Keratinocyte (primary cell): ENCODE measurements at regions not wholly inside any gene's neighbourhood (a gene's known extent, or its start where the extent isn't known, plus 50 kb on each side); places are given as distances from the start of the nearest gene placed in this dataset.

Experiments
- DNase-seq: peaks from one replicate; pipeline ENCODE4 v3.0.0-alpha.2; 2011; ENCODE audit warnings: low read depth, missing footprints, low spot score
- FAIRE-seq: peaks from 2 replicates; lab custom pipeline; 2011; peaks lifted over from hg19 to GRCh38; lab: Jason Lieb, UNC
- H2AFZ ChIP-seq: 2 replicates; pipeline ENCODE4 v1.6.0; 2012; ENCODE audit warnings: low read length, control low read depth, inconsistent platforms; ENCODE audit not compliant: control insufficient read depth
- H3K27ac ChIP-seq: 2 replicates; pipeline ENCODE4 v1.5.1; 2011; ENCODE audit warnings: low read length; ENCODE audit not compliant: control insufficient read depth, insufficient read depth
- H3K27me3 ChIP-seq: 3 replicates; pipeline ENCODE4 v1.6.0; 2011; ENCODE audit warnings: low read length; ENCODE audit not compliant: control insufficient read depth, insufficient read depth; ENCODE audit errors: extremely low read depth
- H3K36me3 ChIP-seq, 2 experiments: 2 replicates in 1 of 2; 3 replicates in 1 of 2; pipeline ENCODE4 v1.5.1; 2011; ENCODE audit warnings: low read length in 2 of 2, mild to moderate bottlenecking in 1 of 2; ENCODE audit not compliant: control insufficient read depth in 2 of 2, insufficient read depth in 2 of 2; ENCODE audit errors: extremely low read depth in 1 of 2
- H3K4me1 ChIP-seq: 3 replicates; pipeline ENCODE4 v1.5.1; 2011; ENCODE audit warnings: low read length; ENCODE audit not compliant: control insufficient read depth, insufficient read depth; ENCODE audit errors: extremely low read depth
- H3K4me2 ChIP-seq: 3 replicates; pipeline ENCODE4 v1.6.0; 2011; ENCODE audit warnings: low read depth, low read length; ENCODE audit not compliant: control insufficient read depth, insufficient read depth; ENCODE audit errors: extremely low read depth
- H3K4me3 ChIP-seq, 3 experiments: fragments of 200-600 bp in 1 of 3; sonication (generic) in 1 of 3; 2 replicates in 2 of 3; 3 replicates in 1 of 3; pipeline ENCODE4 v1.5.1; 2011 to 2016; ENCODE audit warnings: low read length in 3 of 3, mild to moderate bottlenecking in 3 of 3, control low read depth in 2 of 3, inconsistent platforms in 1 of 3, low read depth in 1 of 3, mixed read lengths in 1 of 3, mixed run types in 1 of 3, moderate library complexity in 1 of 3; ENCODE audit not compliant: control insufficient read depth in 2 of 3, insufficient read depth in 2 of 3; ENCODE audit errors: extremely low read depth in 1 of 3
- H3K79me2 ChIP-seq: 2 replicates; pipeline ENCODE4 v1.6.0; 2012; ENCODE audit warnings: low read length; ENCODE audit not compliant: control insufficient read depth, insufficient read depth
- H3K9ac ChIP-seq: 3 replicates; pipeline ENCODE4 v1.6.0; 2011; ENCODE audit warnings: low read length; ENCODE audit not compliant: control insufficient read depth, insufficient read depth; ENCODE audit errors: extremely low read depth
- H3K9me1 ChIP-seq: 3 replicates; pipeline ENCODE4 v1.6.0; 2011; ENCODE audit warnings: low read length; ENCODE audit not compliant: control insufficient read depth, insufficient read depth; ENCODE audit errors: extremely low read depth
- H3K9me3 ChIP-seq: 2 replicates; pipeline ENCODE4 v1.5.1; 2012; ENCODE audit warnings: low read depth, low read length; ENCODE audit not compliant: control insufficient read depth
- H4K20me1 ChIP-seq: 3 replicates; pipeline ENCODE4 v1.6.0; 2011; ENCODE audit warnings: low read length; ENCODE audit not compliant: control insufficient read depth, insufficient read depth; ENCODE audit errors: extremely low read depth
- CTCF ChIP-seq, 3 experiments: IDR thresholded peaks in 1 of 3; conservative IDR thresholded peaks in 1 of 3; optimal IDR thresholded peaks in 1 of 3; 2 replicates in 2 of 3; 3 replicates in 1 of 3; pipeline versions ENCODE3 to v1.5.1; 2011; ENCODE audit warnings: low read length in 3 of 3, mild to moderate bottlenecking in 3 of 3, moderate library complexity in 2 of 3, control low read depth in 1 of 3, inconsistent platforms in 1 of 3; ENCODE audit not compliant: insufficient read depth in 2 of 3; ENCODE audit errors: extremely low read depth in 1 of 3
- EZH2 ChIP-seq: IDR thresholded peaks from one replicate; pipeline ENCODE4 v1.6.1; 2012; ENCODE audit warnings: inconsistent platforms, mild to moderate bottlenecking, low read length, moderate library complexity
- dilution Hi-C: fragments of 300-500 bp; cut with MboI; formaldehyde crosslinking; loops from one replicate; pipeline ENCODE4 v1.7.0; 2020; ENCODE audit warnings: low sequenced_read_pairs; ENCODE audit not compliant: extremely low pct_ligation_motif_present

GRCh38 chr11:119828006-119828405, 99.0 kb upstream of the NECTIN1 start:
- dilution Hi-C loops: no loop called here
- Histone ChIP-seq H3K79me2 (no peaks in the 10 kb centered on the region), H2AFZ (no peak overlapping the region), H3K9me1 (no peaks in the 10 kb centered on the region), H3K4me2 (no peak overlapping the region), H3K4me1 (no peaks in the 10 kb centered on the region), H3K27ac (no peak overlapping the region), H3K9me3 (no peaks in the 10 kb centered on the region), H4K20me1 (no peaks in the 10 kb centered on the region), H3K27me3 (peaks cover 38% of the 10 kb centered on the region), H3K9ac (no peak overlapping the region), H3K4me3 (no peak overlapping the region), H3K36me3 (no peaks in the 10 kb centered on the region)
- TF ChIP-seq CTCF (optimal IDR thresholded peaks at IDR 0.05 in 1 of 3, IDR thresholded peaks at IDR 0.05 in 1 of 3, conservative IDR thresholded peaks at IDR 0.05 in 1 of 3; ENCODE audit: extremely low read depth in 1 of 3, insufficient read depth in 2 of 3, low read length in 3 of 3) (no peak), EZH2 (no peak)
- DNase-seq (no peak), FAIRE-seq (no peak)

- TF ChIP-seq CTCF (optimal IDR thresholded peaks at IDR 0.05 in 1 of 3, IDR thresholded peaks at IDR 0.05 in 1 of 3, conservative IDR thresholded peaks at IDR 0.05 in 1 of 3; ENCODE audit: extremely low read depth in 1 of 3, insufficient read depth in 2 of 3, low read length in 3 of 3) (no peak), EZH2 (no peak)
- Histone ChIP-seq H3K79me2 (no peaks in the 10 kb centered on the region), H3K9ac (no peak overlapping the region), H3K9me1 (no peaks in the 10 kb centered on the region), H3K27me3 (peaks cover 29% of the 10 kb centered on the region), H3K27ac (no peak overlapping the region), H3K4me2 (no peak overlapping the region), H4K20me1 (no peaks in the 10 kb centered on the region), H3K4me1 (no peaks in the 10 kb centered on the region), H3K4me3 (no peak overlapping the region), H3K9me3 (no peaks in the 10 kb centered on the region), H2AFZ (no peak overlapping the region), H3K36me3 (no peaks in the 10 kb centered on the region)
- dilution Hi-C loops: no loop called here
- DNase-seq (no peak), FAIRE-seq (no peak)
Measured at GRCh38 chr11:119827113-119827512, 98.1 kb upstream of the NECTIN1 start.
